ENCODE measurements at regions not wholly inside any gene's neighbourhood (a gene's known extent, or its start where the extent isn't known, plus 50 kb on each side); places are given as distances from the start of the nearest gene placed in this dataset.
A peak's percentile ranks its signal among the peaks of the same experiment; 100 is the strongest.
"Not testable (repeated sequence)": the region's sequence is repeated elsewhere in the genome, so short reads cannot be mapped to it uniquely, and the experiment has no call there.

- DNase-seq = no peak
Measured at GRCh38 chr18:1048032-1048431, 143.4 kb downstream of the ADCYAP1 start.

DNA sequence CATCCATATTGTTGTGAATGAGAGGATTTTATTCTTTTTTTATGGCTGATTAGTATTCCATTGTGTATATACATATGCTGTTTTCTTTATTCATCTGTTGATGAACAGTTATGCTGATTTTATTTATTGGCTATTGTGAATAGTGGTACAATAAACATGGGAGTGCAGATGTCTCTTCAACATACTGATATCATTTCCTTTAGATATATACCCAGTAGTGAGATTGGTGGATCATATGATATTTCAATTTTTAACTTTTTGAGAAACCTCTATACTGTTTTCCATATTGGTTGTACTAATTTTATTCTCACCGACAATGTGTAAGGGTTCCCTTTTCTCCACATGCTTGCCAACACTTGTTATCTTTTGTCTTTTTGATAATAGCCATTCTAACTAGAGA lies 144.5 kb downstream of the ADCYAP1 start:
- DNase-seq = no peak

GRCh38 chr18:1050012-1050657 lies 145.5 kb downstream of the ADCYAP1 start:
- no peak for DNase-seq

DNA sequence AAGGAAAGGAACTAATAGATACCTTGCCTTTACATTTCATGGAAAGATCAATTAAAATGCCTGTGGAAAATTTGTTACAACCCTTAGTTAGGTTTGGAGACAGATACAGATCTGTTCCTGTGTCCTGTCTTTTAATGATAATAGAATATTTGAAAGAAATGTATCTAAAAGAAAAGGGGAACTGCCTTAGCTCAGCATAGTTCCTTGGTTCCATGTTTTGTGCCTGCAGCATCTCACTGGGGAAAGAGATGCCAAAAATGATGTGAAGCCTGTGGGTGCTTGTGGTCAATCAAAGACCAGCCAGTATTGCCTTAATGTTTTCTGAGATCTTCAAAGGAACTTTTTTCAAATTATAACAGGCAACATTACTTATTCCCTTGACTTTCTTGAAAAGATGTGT lies 147.6 kb downstream of the ADCYAP1 start:
- no peak for DNase-seq

- no peak for DNase-seq
Measured at GRCh38 chr18:1053331-1054315, 149.0 kb downstream of the ADCYAP1 start.

- no peak for DNase-seq
Measured at GRCh38 chr18:1056404-1056803, 151.7 kb downstream of the ADCYAP1 start.

- no peak for DNase-seq
Measured at GRCh38 chr18:1057367-1057766, 152.7 kb downstream of the ADCYAP1 start.

DNA sequence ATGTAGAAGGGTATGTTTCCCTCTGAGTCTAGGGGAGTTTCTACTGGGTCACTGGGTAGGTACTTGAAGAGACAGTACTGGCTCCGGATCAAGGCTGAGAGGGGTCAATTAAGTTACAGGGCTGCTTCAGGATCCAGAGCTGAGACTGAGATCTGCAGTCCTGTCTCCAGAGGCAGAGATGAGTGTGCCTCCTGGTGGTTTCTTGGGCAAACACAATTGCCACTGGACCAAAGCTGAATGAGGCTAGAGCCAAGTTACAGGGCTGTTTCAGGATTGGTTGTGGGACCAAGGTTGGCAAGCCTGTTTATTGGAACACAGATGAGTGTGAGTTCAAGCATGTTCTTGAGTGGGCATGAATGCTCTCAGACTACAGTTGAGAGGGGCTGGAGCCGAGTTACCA lies 157.9 kb downstream of the ADCYAP1 start:
- DNase-seq = no peak

GRCh38 chr18:1075322-1075721 lies 170.7 kb downstream of the ADCYAP1 start:
- DNase-seq = no peak

DNA sequence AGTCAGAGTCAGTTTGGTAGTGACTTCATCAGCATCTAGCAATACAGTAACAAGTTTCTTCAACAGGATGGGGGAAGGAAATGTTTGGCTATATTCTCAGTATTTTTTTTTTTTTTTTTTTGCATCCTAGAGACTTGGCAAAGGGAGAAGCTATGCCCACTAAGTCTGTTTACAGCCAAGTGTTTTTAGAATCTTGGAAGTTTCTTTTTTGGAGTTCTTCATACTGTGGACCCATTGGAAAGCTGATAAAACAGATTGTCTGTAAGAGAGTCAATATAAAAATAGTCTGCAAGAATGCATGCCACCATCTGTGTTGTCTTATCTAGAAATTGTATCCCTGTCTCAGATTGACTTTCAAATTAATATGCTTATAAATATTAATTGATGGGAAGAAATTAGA lies 171.2 kb downstream of the ADCYAP1 start:
- DNase-seq = no peak

- DNase-seq = no peak
Measured at GRCh38 chr18:1078301-1078700, 173.6 kb downstream of the ADCYAP1 start.

- DNase-seq = not testable (repeated sequence)
Measured at GRCh38 chr18:1083675-1084074, 179.0 kb downstream of the ADCYAP1 start.

GRCh38 chr18:1090758-1091157 lies 186.1 kb downstream of the ADCYAP1 start:
- no peak for DNase-seq

DNA sequence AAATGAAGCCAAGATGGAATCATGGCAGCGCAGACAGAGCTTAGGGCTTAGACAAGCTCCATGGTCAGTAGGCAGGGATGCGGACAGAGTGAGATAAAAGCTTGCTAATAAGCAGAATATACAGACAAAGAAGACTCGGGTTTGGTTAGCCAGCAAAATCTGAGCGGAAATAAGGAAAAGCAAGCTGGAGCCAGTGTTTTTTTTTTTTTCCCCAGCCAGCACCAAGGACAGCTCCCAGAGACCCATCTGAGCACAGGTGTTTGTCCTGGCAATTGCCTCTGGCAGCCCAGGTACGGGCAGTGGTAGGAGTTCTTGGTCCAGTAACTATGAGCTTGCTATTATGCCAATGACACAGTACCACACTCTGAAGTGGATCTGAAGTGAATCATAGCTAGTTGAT lies 187.6 kb downstream of the ADCYAP1 start:
- DNase-seq = peak; percentile 20

GRCh38 chr18:1094409-1094808 lies 189.7 kb downstream of the ADCYAP1 start:
- no peak for DNase-seq

DNA sequence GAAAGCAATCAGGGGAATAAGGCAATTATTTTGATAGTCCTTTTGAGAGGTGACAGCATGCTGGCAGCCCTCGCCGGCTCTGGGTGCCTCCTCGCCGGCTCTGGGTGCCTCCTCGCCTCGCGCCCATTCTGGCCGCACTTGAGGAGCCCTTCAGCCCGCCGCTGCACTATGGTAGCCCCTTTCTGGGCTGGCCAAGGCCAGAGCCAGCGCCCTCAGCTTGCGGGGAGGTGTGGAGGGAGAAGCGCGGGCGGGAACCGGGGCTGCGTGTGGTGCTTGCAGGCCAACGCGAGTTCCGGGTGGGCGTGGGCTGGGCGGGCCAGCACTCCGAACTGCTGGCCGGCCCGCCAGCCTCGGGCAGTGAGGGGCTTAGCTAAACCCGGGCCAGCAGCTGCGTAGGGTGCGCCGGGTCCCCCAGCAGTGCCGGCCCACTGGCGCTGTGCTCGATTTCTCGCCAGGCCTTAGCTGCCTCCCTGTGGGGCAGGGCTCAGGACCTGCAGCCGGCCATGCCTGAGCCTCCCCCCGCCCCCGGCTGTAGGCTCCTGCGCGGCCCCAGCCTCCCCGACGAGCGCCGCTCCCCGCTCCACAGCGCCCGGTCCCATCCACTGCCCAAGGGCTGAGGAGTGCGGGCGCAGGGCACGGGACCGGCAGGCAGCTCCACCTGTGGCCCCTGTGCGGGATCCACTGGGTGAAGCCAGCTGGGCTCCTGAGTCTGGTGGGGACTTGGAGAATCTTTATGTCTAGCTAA lies 193.5 kb downstream of the ADCYAP1 start:
- not testable (repeated sequence) for DNase-seq

- no peak for DNase-seq
Measured at GRCh38 chr18:1102848-1103247, 198.2 kb downstream of the ADCYAP1 start.

DNA sequence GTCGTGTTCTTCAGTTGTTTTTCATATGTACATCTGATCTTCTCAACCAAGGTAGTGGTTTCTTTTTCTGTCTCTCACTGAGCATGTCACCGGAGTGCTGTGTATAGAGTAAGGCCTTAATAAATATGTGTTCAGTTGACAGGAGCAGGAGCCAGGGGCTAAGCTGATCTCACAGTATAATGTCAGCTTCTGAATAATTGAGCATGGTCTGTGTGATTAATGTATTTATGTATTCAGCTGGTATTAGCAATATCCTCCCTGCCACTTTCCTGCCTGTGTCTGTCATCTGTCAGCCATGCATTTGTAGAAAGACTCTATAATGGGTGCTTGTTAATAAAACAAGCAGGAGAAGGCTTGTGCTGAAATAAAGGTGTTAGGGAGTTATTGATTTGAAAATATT lies 198.9 kb downstream of the ADCYAP1 start:
- DNase-seq = no peak

- no peak for DNase-seq
Measured at GRCh38 chr18:1104181-1104881, 199.7 kb downstream of the ADCYAP1 start.

DNA sequence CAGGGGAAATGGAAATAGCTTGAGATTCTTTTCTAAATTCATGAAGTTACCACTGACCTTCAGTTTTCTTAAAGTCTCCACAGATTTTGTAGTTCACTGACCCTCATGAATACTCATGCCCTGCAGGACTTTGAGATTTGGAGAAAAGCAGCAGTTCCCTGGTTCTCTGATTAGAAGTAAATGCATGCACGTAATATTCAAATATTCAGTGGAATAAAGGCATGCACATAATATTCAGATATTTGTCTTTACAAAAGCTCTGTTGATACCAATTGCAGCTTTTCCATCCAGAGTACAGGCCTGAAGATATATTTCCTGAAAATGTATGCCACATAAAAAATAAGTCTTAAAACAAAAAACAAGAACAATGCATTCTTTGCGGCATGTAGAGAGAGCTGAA lies 219.8 kb downstream of the ADCYAP1 start:
- no peak for DNase-seq

DNA sequence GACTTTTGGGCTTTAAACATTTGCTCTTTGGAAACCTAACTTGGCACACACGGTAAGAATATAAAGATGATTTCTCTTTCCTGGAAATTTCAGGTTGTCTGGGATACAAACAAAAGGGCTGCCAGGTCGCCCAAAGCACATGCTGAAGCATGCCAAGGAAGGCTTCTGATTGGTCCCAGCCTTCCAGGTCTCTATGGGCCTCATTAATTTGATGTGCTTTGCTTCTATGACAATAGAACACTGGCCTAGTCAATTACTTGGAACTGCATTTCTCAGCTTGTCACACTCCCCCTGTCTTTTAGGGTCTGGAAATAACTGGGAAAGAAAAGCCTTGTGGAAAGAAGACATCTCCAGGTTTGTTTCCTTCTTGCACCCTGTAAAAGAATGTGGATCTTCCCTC lies 228.9 kb downstream of the ADCYAP1 start:
- no peak for DNase-seq

DNA sequence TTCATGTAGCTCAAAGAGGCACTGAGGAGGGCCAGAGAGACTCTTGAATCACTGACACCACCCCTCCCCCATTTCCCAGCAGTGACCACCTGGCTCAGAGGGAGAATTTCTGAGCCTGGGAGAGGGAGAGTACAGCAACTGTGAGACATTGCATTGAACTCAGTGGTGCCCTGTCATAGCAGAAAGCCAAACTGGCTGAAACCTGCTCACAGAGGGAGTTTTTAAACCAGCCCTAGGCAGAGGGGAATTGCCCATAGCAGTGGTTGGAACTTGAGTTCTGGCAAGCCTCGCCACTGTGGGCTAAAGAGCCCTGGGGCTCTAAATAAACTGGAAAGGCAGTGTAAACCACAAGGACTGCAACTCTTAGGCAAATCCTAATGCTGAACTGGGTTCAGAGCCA lies 243.1 kb downstream of the ADCYAP1 start:
- DNase-seq = no peak

DNA sequence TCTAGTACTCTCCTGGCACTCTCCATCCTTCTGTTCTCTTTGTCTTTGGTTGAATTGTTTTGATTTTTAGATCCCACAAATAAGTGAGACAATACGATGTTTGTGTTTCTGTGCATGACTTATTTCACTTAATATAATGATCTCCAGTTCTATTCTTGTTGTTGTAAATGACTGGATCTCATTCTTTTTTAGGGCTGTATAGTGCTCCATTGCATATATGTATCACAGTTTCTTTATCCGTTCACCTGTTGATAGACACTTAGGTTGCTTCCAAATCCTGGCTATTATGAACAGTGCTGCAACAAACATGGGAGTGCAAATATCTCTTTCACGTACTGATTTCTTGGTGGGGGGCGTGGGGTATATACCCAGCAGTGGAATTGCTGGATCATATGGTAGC lies 245.0 kb downstream of the ADCYAP1 start:
- no peak for DNase-seq

Data from RPMI8226 (cell line).